HG03565 (cell line): ENCODE measurements at regions not wholly inside any gene's neighbourhood (a gene's known extent, or its start where the extent isn't known, plus 50 kb on each side); places are given as distances from the start of the nearest gene placed in this dataset.

ENCODE experiments used
- ATAC-seq: cut with Tn5 transposase; IDR thresholded peaks from one replicate; pipeline ENCODE4 v1.9.1; 2021; ENCODE audit warnings: mild to moderate bottlenecking, moderate library complexity; ENCODE audit not compliant: unreplicated experiment

GRCh38 chr5:114010362-114010761, 351.5 kb upstream of the KCNN2 start:
- ATAC-seq = no peak

DNA sequence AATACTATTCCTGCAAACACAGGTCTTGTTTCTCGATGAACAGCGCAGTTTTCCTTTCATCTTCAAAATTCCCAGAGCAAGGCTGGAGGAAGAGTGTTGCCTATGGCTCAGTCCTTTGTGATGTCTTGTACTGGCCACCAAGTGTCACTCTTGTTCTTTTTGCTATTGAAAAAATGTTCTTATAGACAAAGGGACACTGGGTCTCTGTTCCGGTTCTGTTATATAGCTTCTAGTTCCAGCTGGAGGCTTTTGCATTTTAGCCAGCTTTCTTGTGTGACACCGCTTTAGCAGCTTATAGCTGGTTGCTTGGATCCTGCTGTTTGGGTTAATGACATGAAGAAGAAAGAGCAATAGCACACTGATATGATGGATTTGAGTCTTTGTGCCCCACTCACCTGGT, 343.7 kb upstream of the KCNN2 start:
- no peak for ATAC-seq

GRCh38 chr5:114038756-114039155, 323.1 kb upstream of the KCNN2 start:
- no peak for ATAC-seq

DNA sequence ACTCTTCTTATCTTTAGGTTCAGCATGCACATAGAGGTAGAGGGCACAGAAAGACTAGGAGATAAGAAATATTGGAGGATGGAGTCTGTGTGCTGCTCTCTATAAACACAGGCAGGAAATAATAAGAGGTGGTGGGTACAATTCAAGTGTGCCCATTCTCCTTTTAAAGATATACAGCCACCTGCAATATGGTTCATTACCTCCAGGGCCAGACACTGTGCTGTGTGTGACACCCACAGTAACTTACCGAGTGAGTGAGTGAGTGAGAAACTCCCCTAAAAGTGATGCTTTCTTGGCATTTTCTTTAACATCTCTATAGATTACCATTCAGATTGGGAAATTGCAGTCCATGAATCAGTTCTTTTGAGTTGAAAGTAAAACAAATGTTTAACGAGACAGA, 311.8 kb upstream of the KCNN2 start:
- no peak for ATAC-seq

DNA sequence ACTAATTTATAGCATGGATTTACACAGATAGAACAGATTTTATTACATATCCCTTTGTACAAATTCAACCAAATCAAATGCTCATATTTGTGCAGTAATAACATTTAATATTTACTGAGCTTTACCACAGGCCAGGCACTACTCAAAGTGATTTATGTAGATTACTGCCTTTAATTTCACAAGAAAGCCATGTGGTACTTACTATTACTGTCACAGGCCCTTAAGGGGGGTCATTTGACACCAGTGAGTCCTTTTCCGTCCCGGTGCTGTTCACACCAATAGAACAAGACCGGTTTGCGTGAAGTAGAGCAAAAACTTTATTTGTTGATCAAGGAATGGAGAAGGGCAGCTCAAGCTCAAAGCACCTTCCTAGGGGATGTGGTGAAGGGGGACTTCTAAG, 308.5 kb upstream of the KCNN2 start:
- ATAC-seq = no peak

DNA sequence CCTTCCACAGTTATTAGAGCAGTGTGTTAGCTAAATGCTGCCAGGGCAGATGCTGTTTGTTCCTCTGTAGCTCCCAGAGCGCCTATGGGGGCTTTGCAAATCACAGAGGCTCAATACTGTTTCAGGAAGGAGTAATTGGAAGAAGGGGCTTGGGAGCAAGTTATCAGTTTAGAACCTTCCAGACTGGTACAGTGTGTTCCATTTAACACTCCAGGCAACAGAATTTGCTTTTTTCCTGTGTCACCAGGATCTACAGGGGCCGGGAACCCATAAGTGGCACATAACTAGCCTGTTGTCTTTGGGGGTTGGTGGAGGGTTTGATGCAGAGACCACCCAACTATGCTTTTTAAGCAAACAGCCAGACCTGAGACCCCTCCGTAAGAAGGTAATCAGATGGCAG, 307.3 kb upstream of the KCNN2 start:
- no peak for ATAC-seq

- ATAC-seq = no peak
Measured at GRCh38 chr5:114055318-114056184, 306.3 kb upstream of the KCNN2 start.

GRCh38 chr5:114056185-114056538, 305.7 kb upstream of the KCNN2 start:
- ATAC-seq = no peak

GRCh38 chr5:114060866-114061265, 301.0 kb upstream of the KCNN2 start:
- ATAC-seq = no peak

- ATAC-seq = no peak
Measured at GRCh38 chr5:114062932-114063867, 298.7 kb upstream of the KCNN2 start.

- ATAC-seq = no peak
Measured at GRCh38 chr5:114065912-114066311, 296.0 kb upstream of the KCNN2 start.

GRCh38 chr5:114070093-114070722, 291.7 kb upstream of the KCNN2 start:
- no peak for ATAC-seq

GRCh38 chr5:114089259-114089658, 272.6 kb upstream of the KCNN2 start:
- no peak for ATAC-seq

GRCh38 chr5:114097570-114097969, 264.3 kb upstream of the KCNN2 start:
- ATAC-seq = no peak

DNA sequence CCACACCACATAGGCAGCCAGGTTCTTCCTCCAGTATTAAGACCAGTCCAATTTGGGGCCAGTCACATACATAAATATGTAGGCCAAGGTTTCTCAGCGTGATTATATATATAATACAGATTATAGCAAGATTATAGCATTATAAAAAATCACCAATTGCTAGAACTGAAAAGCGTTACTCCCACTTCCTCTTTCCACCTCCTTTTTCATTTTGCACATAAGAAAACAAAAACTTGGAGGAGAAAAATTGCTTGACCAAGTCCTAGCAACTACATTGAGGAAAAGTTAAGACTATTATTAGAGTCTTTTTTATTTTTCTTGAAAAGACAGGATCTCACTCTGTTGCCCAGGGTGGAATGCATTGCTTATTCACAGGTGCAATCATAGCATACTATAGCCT, 262.7 kb upstream of the KCNN2 start:
- ATAC-seq = no peak

DNA sequence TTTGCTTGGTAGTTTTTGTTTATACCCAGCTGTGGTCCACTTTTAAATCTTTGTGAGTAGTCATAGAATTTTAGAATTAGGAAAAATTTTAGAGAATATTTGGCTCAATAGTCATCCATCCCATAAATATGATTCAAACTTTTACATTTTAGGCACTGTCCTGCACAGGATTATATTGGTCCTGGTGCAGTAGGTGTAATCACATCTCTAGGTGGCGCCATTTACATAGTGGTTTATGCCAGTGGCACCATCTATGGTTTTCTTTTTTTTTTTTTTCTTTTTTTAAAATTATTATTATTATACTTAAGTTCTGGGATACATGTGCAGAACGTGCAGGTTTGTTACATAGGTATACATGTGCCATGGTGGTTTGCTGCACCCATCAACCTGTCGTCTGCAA, 260.7 kb upstream of the KCNN2 start:
- peak; percentile 72 for ATAC-seq

DNA sequence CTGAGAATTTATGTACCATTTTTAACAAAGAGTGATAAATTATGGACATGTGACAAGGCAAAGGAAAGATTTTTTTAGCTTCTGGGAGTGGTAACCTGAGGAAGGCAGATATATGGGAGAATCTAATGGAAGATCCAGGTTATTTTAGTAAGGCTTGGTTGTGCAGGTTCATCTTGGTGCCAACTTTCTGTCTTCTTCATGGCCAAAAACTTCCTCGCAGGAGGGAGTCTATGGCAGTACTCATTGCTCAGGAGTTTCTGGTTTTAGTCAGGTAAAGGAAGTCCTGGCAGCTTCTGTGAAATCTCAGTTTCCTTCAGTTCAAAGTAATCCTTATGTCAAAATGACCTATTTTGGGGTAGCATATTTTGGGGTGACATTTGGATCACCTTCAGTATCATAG, 248.3 kb upstream of the KCNN2 start:
- ATAC-seq = no peak

- ATAC-seq = no peak
Measured at GRCh38 chr5:114116981-114117380, 244.9 kb upstream of the KCNN2 start.

DNA sequence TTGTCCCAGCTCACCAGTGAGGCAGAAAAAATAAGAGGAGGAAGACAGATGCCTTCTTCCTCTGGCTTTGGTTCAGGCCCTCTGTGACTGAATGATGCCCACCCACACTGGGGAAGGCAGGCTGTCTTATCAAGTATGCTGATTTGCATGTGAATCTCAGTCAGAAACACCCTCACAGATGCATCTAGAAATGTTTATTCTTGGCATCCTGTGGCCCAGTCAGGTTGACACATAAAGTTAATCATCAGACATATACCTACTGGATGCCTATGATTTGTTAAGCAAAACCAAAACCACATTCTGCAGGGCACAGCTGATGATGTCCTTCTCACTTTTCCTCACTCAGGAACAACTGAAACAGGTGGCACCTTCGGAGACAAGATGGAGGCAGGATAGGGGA, 243.4 kb upstream of the KCNN2 start:
- no peak for ATAC-seq

GRCh38 chr5:114120166-114120565, 241.7 kb upstream of the KCNN2 start:
- no peak for ATAC-seq

GRCh38 chr5:114122852-114123251, 239.0 kb upstream of the KCNN2 start:
- no peak for ATAC-seq

- ATAC-seq = no peak
Measured at GRCh38 chr5:114123654-114124053, 238.2 kb upstream of the KCNN2 start.
